Anterior cingulate cortex (tissue), 58 donors: ENCODE measurements at regions not wholly inside any gene's neighbourhood (a gene's known extent, or its start where the extent isn't known, plus 50 kb on each side); places are given as distances from the start of the nearest gene placed in this dataset.

Experiments
- DNase-seq, 58 donors: peaks; one replicate each; lab custom pipeline; 2025; lab: John Stamatoyannopoulos, UW

- no peak for DNase-seq
Observed at GRCh38 chr7:68529221-68529620, 1069.1 kb upstream of the AUTS2 start.

GRCh38 chr7:68535266-68535665, 1063.0 kb upstream of the AUTS2 start:
- DNase-seq: peak in 1 of 58 donors; percentile 13

GRCh38 chr7:68537051-68537773, 1061.1 kb upstream of the AUTS2 start:
- DNase-seq: no peak

GRCh38 chr7:68537774-68538071, 1060.6 kb upstream of the AUTS2 start:
- DNase-seq: no peak

GRCh38 chr7:68542831-68543230, 1055.4 kb upstream of the AUTS2 start:
- peak in 1 of 58 donors; percentile 3 for DNase-seq

- DNase-seq: no peak
Observed at GRCh38 chr7:68544851-68545250, 1053.4 kb upstream of the AUTS2 start.

GRCh38 chr7:68547181-68547580, 1051.1 kb upstream of the AUTS2 start:
- no peak for DNase-seq

- no peak for DNase-seq
Observed at GRCh38 chr7:68547799-68548198, 1050.5 kb upstream of the AUTS2 start.

- DNase-seq: no peak
Observed at GRCh38 chr7:68550027-68550426, 1048.2 kb upstream of the AUTS2 start.

- DNase-seq: no peak
Observed at GRCh38 chr7:68550635-68551034, 1047.6 kb upstream of the AUTS2 start.

GRCh38 chr7:68556537-68556936, 1041.7 kb upstream of the AUTS2 start:
- no peak for DNase-seq

GRCh38 chr7:68559518-68559917, 1038.8 kb upstream of the AUTS2 start:
- no peak for DNase-seq

- DNase-seq: no peak
Observed at GRCh38 chr7:68562323-68562899, 1035.9 kb upstream of the AUTS2 start.

GRCh38 chr7:68564306-68565135, 1033.8 kb upstream of the AUTS2 start:
- no peak for DNase-seq

GRCh38 chr7:68571286-68571685, 1027.0 kb upstream of the AUTS2 start:
- no peak for DNase-seq

- no peak for DNase-seq
Observed at GRCh38 chr7:68573271-68574005, 1024.8 kb upstream of the AUTS2 start.

GRCh38 chr7:68576366-68576765, 1021.9 kb upstream of the AUTS2 start:
- no peak for DNase-seq

GRCh38 chr7:68581417-68581816, 1016.9 kb upstream of the AUTS2 start:
- DNase-seq: no peak

GRCh38 chr7:68587599-68587998, 1010.7 kb upstream of the AUTS2 start:
- no peak for DNase-seq

- peak in 3 of 58 donors; percentile 0 to 16 (median 2) for DNase-seq
Observed at GRCh38 chr7:68601826-68602225, 996.4 kb upstream of the AUTS2 start.

GRCh38 chr7:68604541-68604940, 993.7 kb upstream of the AUTS2 start:
- peak in 4 of 58 donors; percentile 0 to 6 (median 3) for DNase-seq
